WI38 (cell line): ENCODE measurements at regions not wholly inside any gene's neighbourhood (a gene's known extent, or its start where the extent isn't known, plus 50 kb on each side); places are given as distances from the start of the nearest gene placed in this dataset.

Experiments used
- H3K4me3 ChIP-seq: 2 replicates; pipeline ENCODE4 v1.5.1; 2011; ENCODE audit warnings: low read depth, mild to moderate bottlenecking, control low read depth, low read length
- TF ChIP-seq, protein P1 (sequence below): IDR thresholded peaks from 2 replicates; pipeline ENCODE4 v1.5.1; 2012; ENCODE audit warnings: low read depth, mild to moderate bottlenecking, control low read depth, low read length

DNA sequence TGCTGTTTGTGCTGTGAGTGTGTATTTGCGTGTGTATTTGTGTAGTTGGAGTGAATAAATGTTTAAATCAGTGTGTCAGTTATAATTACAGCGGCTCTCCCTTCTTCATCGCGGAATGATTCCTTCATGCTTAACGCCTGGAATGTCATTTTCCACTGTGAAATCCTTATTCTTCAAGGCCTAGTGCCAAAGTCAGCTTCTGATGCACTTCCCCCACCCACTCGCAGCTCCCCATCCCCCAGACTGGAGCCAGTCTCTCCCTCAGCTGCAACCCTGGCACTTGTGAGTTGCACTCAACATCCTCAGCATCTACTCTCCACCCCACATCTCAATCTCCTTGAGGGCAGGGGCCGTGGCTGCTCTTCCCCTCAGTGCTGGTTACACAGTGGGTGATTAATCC is 583.0 kb downstream of the BCOR start:
- TF ChIP-seq, protein P1, sequence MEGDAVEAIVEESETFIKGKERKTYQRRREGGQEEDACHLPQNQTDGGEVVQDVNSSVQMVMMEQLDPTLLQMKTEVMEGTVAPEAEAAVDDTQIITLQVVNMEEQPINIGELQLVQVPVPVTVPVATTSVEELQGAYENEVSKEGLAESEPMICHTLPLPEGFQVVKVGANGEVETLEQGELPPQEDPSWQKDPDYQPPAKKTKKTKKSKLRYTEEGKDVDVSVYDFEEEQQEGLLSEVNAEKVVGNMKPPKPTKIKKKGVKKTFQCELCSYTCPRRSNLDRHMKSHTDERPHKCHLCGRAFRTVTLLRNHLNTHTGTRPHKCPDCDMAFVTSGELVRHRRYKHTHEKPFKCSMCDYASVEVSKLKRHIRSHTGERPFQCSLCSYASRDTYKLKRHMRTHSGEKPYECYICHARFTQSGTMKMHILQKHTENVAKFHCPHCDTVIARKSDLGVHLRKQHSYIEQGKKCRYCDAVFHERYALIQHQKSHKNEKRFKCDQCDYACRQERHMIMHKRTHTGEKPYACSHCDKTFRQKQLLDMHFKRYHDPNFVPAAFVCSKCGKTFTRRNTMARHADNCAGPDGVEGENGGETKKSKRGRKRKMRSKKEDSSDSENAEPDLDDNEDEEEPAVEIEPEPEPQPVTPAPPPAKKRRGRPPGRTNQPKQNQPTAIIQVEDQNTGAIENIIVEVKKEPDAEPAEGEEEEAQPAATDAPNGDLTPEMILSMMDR, result no peak

DNA sequence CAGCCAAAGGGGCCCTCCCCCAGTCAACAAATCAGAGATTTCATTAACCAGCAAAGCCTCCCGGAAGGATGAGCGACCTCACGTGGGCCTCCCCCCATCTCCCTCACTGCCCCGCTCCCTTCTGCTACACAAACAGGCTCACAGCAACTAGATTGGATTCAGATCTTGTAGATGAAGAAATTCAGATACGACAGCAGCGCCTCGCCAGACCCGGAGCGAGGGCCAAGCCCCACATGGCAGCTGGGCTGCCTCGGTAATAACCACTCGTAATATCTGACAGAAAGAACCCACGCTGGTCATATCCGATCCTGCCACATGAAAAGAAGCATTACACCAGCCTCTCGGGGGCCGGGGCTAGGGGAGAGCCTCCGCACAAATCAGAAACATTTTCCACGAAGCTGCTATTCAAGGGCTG is 581.3 kb downstream of the BCOR start:
- TF ChIP-seq, protein P1, result no peak
- no peak overlapping the region for H3K4me3 ChIP-seq

More for the DNA sequence above, 583.0 kb downstream of the BCOR start:
- no peak overlapping the region for H3K4me3 ChIP-seq

DNA sequence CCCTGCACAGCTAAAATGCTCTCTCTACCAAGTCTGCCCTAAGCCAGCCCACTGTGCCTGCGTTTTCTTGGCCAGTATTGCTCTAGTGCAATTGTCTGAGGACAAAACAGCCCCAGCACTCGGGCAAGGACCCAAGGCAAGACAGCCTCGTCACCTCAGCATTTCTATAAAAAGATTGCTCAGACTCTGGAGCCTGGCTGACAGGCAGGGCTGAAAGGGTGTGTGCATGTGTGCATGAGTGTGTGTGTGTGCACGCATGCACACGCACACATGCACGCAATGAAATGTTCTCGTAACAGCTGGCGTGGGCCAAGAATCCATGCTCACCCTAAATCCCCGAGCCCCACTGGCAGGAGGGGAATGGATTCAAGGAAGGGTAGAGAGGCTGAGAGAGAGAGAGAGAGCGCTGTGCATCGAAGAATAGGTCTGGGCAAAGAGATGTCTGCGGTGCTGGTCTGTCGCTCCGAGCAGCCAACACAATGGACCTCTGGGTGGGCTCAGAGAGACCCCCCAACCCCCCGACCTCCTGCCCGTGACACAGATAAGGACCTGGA is 579.2 kb downstream of the BCOR start:
- TF ChIP-seq, protein P1, result no peak
- H3K4me3 ChIP-seq, result no peak overlapping the region

DNA sequence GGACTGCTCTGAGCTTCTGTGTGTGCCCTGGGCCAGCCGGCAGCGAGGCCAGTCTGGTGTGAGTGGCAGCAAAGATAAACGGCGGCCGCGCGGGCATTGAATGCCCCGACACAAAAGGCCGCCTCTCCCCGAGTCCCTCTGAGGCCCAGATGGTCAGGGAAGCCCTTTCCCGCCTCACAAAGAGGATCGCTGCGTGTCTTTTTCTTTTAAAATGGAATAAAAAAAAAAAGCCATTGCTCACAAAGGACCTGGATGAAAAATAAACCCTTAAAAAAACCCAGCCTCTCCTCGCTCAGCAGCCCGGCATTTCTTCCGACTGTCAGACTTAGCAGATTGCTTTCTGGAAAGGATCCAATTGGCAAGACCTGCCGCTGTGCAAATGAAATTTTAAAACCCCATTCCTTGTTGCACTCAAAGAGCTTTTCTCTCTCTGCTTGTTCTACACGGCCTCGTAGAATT is 578.7 kb downstream of the BCOR start:
- TF ChIP-seq, protein P1, result no peak
- no peak overlapping the region for H3K4me3 ChIP-seq

DNA sequence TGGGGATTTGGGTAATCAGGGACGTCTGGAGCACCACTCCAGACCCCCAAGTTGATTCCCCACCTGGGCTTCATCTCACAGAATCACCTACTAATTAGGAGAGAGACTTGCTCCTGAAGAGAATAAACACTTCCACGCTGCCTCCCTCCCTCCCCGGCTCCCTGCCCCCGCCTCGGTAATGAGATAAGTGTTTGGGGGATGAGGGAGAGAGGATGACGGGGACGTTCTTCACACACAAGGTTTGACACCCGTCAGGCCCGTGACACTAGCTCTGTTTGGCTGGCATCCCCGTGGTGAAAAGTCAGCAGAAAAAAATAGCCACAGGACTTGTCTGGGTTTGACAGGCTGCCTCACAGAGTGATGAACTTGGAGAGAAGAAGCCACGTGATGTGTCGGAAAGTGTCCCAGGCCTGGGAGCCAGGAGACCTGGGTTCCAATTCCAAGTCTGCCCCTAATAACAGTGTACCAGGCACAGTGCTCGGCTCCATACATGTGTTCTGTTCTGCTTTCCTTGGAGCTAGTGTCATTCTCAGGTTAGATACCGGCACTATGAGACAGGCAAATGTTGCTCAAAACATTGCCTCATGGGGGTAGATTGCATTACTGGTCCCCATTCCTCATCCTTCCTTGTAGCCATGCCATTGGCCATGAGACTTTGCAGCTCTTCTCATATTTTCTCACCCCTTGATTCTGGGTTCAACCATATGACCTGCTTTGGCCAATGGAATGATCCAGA is 578.0 kb downstream of the BCOR start:
- TF ChIP-seq, protein P1, result no peak
- H3K4me3 ChIP-seq, result no peak overlapping the region

DNA sequence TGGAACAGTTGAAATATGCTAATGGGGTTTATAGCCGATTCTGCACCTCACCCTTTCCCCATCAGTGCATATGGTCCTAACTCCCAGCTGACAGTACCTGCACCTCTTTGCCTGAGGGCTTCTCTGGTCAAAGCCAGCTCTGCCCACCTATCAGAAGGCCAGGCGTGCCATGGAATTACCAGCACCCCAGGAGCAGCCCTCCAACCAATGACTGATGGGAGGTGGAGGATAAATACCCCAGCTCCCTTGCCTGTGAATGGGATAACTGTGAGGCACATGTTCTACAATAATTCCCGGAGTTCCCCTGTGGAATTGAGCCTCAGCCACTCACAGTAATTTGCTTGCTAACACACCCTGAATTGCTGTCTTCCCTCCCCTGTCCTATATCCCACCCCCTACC is 572.0 kb downstream of the BCOR start:
- TF ChIP-seq, protein P1, result no peak
- no peak overlapping the region for H3K4me3 ChIP-seq

DNA sequence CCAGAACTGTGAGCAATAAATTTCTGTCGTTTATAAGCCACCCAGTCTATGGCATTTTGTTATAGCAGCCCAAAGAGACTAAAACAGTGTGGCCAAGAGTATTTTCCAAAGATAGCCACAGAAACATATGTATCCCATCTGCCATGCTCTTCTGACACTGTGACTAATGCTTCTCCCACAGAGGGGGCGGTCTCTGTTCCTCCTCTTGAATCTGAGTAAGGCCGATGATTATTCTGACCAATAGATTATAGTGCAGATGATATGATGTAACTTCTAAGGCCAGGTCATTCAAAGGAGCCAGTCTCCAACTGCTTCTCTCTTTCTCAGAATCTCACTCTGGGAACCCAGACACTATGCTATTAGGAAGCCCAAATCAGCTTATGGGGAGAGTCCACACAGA is 570.7 kb downstream of the BCOR start:
- no peak overlapping the region for H3K4me3 ChIP-seq
- TF ChIP-seq, protein P1, result no peak
